ENCODE measurements at regions not wholly inside any gene's neighbourhood (a gene's known extent, or its start where the extent isn't known, plus 50 kb on each side); places are given as distances from the start of the nearest gene placed in this dataset.
A peak's percentile ranks its signal among the peaks of the same experiment; 100 is the strongest.
"Not testable (repeated sequence)": the region's sequence is repeated elsewhere in the genome, so short reads cannot be mapped to it uniquely, and the experiment has no call there.

DNA sequence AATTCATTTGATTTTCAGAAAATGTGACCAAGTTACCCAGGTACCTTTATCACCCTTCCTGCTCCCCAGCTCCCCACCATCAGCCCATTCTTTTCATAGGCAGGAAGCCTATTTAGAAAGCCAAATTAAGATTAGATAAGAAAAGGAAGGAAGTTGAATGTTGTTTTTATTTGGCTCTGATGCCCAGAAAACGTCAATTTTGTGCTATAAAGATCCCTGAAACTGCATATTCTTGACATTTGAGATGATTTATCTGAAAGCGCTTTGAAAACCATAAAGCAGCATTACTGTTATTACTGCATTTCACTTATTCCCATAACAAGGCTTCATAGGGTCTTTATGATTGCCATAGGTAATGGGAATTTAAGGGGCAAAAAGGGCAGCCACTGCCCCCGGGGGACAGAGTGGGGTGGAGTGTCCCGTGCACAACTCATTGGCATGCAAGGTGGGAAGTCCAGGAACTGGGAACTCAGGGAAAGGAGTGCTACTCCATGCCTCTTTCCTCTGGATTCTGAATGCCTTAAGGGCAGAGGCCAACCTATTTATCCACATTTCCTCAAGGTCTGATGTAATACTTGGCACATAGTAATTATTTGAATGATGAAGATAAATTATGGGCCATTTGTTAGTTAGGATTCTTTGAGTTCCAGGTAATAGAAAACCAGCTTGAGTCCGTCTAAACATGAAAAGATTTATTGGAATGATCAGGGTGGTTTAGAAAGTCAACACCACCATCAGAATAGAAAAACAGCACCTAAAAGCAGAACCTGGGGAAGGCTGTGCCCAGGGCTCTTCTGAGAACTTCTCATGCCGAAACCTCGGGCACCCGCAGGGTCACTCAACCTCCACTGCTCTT, 100.6 kb upstream of the ELMO1 start:
- DNase-seq: no peak

DNA sequence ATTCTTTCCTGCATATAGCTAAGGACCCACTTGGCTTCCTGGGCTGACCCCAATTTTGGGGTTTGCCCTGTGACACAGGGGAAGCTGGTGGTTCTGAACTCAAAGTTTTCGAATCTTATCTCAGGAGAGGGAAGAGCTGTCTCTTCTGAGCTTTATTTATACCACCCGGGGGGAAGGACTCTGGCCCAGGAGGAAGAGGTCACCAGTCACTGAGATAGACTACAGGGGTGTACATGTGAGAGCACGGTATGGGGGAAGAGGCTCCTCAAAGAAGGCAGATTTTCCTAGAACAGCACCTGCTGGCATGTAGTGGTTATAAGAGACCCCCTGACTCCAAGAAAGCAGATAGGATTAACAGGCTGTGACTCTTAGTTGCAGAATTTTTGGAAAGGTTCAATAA, 101.8 kb upstream of the ELMO1 start:
- no peak for DNase-seq

DNA sequence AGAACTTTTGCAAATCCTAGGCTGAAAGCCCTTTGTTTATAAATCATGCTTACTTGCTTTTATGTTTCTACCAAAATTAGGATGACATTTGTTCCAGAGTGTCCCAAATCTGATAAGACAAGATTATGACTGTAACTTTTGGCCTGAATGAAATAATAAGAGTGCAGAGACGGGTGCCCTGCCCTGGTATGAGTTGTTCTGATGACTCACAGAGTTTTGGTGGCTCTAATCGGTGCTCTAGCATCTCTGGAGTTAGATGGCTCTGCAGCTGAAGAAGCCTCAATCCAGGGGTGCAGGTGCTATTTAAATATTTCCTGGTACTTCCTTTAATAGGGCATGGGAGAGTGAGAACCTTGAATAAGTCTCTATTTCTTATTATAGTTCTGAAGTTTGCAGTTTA, 102.2 kb upstream of the ELMO1 start:
- DNase-seq: no peak

DNA sequence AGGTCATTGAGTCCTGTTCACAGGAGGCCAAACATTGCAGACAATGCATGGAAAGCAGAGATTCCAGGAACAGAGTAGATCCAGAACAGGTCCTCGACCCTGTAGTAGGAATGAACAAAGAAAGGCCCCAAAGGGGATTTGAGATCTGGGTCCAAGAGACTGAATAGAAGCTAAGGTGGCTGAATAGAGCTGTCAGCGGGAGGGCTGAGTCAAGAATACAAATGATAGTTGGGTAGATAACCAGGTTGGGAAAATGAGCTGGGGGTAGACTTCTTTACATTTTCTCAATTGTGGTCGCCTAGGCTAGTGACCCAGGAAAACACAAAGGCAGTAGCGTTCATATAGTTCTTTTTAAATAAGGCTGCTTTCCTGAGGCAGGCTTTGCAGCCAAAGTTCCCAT, 103.4 kb upstream of the ELMO1 start:
- DNase-seq: no peak

DNA sequence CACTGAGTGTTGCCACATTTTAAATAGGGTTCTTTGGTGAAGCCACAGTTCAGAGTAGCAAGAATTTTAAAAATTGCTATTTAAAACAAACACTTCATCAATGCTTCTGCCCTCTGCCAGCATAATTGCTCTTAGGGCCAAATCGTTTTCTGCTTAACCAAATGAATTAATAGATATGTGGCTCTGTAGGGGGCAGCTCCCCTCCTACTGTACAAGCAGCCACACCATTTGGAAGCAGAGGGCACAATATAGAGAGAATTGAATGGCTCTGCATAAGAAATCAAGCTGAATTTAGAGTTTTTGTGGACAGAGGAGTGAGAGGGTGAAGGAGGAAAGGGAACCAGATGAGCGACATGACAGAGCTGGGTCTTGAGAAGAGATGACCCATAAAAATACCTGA, 103.8 kb upstream of the ELMO1 start:
- DNase-seq: not testable (repeated sequence)

DNA sequence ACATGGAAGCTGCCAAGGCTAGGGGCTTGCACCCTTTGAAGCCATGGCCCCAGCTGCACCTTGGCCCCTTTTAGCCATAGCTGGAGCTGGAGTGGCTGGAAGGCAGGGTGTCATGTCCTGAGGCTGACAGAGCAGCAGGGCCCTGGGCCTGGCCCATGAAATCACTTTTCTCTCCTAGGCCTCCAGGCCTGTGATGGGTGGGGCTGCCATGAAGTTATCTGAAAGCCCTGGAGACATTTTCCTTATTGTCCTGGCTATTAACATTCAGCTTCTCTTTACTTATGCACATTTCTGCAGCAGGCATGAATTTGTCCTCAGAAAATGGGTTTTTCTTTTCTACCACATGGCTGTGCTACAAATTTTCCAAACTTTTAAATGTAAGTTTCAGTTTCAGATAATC, 106.9 kb upstream of the ELMO1 start:
- DNase-seq: no peak

DNA sequence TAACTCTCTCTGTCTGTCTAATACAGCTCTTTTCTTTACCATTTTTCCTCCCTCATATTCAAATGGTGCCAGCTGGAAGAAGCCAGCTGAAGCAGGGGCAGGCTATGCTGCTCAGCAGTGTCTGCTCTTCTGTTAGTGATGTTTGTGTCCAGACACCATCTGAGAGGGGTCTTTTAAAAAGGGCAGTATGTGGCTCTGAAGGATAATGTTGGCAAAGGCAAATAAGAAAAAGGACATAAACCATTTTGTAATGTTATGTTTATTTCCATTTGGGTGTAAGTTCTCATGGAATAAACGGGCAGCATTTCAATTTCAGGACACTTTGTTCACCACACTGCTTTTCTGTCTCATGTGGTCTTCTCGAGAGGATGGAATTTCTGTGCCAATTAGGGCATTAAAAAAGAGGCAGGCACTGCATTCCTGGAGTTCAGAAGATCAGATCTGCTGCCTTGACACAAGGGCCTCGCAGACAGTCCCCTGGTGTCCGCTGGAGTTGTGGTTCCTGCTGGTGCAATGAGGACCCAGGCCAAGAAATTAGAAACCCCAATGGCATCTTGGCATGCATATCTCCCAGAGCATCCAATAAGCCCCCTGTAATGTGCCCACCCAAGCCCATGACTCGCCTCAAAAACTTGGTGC, 109.0 kb upstream of the ELMO1 start:
- DNase-seq: no peak

DNA sequence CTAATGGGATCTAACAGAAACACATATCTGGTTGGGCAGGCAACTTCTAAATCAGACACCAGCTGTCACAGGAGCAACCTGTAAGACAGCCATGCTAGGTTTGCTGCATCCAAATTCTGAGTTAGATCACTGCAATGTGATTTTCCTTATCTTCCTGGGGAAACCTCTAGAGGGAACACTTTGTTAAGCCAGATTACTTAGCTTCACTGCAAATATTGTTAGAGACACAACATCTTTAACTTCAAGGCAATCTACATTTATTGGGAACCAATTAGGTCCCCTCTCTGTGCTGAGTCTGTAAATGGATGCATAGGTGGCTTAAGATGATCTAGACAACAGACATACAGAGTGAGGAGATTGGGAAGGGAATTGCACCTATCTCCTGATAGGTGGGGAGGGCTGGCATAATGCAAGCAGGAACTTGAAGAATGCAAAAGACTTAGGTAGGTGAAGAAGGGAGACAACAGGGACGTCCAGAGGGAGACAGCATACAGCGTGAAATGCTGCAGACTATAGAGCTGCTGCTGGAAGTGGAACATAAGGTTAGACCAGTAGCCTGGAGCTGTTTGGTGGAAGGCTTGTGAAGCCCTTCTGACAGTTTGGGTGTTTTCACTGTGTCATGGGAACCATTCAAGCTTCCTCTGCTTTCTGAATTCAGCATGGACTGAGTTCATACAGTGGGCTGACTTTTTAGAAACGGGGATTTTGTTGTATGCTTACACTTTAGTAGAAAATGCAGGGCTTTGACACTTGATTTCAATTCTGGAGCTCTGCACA, 109.8 kb upstream of the ELMO1 start:
- peak in 1 of 4 experiments; percentile 9 for DNase-seq

DNA sequence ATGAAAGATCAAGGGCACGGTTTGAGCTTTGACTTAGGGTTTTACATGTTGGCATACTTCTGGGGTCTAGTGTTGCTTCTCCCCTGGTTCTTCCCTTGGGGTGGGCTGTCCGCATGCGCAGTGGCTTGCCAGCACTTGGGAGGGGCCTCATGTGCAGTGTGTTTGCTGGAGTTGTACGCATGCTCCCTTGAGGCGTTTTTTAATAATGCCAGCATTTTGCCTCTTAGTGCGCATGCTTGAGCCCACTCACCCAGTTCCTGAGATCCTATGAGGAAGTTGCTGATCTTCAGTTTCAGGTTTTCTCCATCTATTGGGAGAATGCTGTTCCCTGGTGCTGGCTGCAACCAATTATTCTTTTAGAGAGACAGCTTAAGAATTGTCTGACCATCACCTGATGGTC, 113.4 kb upstream of the GPR141 start:
- DNase-seq: no peak

DNA sequence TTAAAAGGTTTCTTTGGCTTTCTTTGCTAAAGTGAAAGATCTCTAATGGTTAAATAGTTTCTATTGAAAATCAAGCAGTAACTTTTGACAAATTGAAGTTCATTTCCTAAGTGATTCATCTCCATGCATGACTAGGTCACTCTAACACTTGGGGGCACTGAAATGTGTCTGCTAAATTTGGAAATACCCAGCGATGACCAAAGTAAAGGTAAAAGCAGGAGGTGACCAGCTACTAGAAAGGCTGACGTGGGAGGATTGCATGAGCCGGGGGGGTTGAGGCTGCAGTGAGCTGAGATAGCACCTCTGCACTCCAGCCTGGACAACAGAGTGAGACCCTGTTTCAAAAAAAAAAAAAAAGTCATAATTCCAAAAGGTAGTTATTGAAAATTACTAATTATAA, 111.8 kb upstream of the GPR141 start:
- peak in 2 of 4 experiments; percentile 15 to 24 for DNase-seq

DNA sequence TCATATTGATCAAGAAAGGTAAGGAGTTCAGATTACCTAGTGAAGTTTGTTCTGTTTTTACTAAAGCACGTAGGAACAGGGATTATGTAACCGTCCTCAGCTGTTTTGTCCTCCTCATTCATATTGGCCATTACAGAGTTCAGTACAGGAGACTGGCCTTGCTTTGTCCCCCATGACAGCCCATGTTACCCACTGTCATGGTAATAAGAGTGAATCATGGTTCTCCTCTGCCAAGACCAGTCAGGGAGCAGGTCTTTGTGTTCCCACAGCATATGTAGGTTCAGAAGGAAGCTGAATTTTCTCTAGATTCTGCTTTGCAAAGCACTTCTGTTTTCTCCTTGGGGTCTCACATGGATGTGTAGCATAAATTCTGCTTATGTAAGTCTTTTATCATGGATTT, 106.2 kb upstream of the GPR141 start:
- DNase-seq: peak; percentile 42 to 73 (median 52)

DNA sequence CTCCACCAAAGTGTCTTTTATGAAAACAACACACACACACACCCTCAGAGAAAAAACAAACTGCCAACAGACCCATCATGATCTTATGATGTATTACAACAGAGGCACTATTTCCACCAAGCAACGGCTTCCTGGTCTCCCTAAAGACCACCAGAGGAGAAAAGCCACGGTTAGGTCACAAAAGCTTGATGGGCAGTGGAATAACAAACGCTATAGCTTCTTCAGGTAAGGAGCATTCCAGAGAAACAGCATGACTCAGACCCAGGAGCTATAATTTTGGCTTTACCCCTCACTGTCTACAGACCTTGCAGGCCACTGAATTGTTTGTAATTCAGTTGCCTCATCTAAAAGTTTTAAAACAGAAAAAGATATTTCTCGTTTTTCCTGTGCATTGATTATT, 105.7 kb upstream of the GPR141 start:
- no peak for DNase-seq

DNA sequence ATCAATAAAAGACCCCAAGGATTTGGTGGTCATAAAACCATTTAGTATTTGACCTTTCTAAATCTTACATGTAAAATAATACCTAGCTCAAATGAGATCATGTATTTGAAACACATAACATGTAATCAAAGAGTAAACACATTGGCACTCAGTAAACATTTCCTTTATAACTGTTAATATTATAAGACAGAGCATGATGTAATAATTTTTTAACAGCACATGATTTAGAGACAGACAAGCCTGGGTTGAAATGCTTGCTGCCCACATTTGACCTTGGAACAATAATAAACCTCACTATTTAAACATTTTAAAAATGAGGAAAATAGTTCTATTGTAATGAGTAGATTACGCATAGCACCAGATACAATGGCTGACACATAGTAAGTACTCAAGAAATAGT, 105.2 kb upstream of the GPR141 start:
- no peak for DNase-seq

DNA sequence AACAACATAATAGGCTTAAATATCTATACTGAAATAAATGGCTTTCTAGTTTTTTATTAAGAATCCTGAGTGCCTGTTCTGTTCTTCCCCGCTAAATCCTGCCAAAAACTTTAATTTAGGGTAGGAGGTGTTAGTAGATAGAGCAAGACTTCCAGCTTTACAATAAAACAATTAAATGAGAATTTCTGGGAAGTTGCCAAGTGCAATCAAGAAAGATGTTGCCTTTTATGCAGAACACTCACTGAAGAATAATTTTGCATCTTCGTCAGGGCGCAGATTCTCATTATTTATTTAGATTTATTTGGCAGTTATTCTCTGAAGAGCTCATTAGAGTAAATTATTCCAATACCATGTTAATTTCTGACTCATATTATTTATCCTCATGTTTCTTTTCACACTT, 103.2 kb upstream of the GPR141 start:
- DNase-seq: no peak

DNA sequence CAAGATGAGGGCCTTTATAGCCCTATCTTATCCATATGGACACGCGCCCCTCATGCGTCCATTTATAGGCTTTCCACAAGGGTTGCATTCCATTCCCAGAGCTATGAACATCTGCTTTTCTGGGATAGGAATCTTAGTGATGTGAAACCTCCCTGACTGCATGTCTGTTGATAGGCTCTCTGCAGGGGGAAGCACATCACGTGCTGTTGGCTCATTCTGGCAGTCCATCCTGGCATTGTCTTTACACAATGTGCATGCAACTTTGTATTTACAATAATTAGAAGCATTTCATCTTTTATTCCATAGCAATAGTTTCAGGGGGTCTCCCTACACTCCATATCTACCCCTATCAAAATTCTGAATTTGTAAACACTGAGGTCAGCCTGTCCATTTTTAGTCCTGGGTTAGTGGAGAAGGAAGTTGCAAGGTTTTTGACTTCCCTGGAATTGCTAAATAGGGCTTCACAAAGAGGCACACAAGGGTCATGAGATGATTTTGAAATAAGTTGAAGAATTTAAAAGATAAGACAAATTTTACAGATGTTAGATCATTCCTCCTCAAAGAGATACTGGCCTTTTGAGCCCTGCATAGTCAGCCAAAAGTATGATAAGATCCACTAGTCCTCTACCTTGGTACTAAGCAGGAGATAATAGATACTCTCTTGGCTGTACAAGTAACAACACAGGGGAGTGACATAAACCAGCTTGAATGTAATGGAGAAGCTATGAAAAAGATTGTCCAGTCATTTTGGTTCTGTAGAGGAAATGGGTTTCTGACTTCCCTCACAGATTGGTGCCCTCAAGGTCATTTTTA, 98.7 kb upstream of the GPR141 start:
- peak; percentile 36 to 74 (median 58) for DNase-seq

DNA sequence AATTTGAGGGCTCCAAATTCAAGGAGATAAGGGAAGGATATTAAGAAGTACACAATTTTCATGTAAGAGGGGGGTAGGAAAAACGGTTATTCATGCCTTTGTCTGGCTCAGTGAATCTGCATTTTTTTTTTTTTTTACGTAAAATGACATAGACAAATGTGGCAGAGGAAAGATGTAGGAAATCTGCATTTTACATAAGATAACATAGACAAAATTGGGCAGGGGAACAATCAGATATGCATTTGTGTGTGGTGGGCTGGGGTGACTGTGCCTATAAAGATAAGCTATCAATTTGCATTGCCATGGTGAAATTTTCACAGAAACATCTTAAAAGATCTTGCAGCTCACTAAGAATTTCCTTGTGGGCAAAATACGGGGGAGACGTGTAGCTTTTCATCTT, 92.7 kb upstream of the GPR141 start:
- DNase-seq: no peak

DNA sequence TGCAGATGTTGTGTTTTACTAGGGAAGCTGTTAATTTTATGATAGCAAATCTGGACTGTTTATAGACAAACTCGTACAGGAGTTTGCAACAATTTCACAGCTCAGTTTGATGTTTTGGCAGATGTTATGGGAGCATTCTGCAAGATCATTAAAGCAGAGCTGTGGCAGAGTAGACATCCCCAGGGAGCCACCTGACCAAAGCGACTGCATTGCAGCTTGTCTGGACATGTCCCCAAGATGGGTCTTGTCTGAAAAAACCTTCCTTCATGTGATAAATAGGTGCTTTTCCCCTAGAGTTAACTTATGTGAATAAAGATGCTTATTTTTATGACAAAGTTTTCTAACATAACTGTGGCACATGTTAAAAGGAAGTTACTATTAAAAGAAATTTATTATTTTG, 91.2 kb upstream of the GPR141 start:
- no peak for DNase-seq

DNA sequence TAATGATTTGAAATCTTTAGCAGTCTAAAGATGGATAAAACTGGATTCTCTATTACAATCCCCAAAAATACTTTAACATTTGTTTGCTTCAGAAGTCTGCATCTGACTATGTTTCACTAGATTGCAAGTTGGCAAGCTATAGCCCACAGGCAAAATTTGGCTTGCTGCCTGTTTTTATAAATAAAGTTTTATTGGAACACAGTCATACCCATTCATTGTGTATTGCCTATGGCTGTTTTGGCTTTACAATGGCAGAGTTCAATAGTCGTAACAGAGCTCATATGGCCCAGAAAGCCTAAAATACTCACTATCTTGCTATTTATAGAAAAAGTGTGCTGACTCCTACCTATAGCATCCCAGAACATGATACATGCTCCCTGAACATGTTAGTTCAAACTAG, 89.0 kb upstream of the GPR141 start:
- DNase-seq: no peak

DNA sequence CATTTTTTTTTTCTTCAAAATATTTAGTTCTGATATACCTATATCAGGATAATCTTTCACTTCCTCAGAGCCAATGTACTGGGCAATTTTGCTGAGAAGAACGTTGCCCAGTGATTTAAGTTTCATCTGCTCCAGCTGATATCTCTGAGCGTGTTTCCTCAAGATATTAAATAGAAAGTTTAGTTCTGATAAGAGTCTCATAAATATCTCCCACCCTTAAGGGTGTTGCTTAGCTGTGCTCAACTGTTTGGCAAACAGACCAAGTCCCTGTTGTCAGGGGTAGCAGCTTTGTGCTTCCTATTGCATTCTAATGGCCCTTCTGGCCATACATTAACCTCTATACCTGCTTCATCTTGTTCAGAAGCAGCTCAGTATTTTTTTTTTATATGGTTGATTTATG, 84.7 kb upstream of the GPR141 start:
- no peak for DNase-seq

DNA sequence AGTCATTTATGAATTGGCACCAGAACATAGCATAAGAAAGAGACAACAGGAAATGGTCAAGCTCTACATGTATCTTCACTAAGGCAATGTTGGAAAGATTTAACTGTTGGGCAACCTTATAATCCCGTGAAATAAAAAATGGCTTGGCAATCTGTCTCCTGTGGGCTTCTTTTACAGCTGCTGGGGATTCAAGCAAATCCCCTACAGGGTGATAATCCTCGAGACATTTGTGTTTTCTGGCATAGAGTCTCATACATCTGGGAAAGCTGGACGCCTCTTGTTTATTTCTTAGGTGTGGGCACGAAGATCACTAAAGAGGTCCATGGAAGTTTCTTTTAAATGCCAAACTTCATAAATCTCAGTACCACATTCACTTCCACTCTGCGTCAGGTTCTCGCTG, 82.2 kb upstream of the GPR141 start:
- no peak for DNase-seq

DNA sequence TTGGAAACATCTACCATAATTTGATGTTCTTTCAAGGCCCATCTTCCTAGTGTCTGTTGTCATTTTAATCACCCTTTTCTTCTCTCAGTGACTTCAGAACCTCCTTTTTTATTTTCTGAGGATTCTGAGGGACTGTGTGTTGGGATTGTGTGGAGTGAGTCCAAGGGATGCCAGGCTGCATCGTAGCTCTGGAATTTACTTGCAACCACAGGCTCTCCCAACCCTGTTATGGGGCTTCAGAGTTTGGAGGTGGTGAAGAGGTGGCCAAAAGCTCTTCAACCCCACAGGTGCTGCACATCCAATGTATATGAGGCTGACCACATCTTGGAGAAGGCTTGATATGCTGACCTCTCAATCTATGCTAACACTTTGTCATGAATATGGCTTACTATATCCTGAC, 79.5 kb upstream of the GPR141 start:
- DNase-seq: no peak

DNA sequence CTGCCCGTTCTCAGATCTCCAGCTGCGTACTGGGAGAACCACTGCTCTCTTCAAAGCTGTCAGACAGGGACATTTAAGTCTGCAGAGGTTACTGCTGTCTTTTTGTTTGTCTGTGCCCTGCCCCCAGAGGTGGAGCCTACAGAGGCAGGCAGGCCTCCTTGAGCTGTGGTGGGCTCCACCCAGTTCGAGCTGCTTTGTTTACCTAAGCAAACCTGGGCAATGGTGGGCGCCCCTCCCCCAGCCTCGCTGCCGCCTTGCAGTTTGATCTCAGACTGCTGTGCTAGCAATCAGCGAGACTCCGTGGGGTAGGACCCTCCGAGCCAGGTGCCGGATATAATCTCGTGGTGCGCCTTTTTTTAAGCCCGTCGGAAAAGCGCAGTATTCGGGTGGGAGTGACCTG, 66.2 kb upstream of the GPR141 start:
- not testable (repeated sequence) for DNase-seq

DNA sequence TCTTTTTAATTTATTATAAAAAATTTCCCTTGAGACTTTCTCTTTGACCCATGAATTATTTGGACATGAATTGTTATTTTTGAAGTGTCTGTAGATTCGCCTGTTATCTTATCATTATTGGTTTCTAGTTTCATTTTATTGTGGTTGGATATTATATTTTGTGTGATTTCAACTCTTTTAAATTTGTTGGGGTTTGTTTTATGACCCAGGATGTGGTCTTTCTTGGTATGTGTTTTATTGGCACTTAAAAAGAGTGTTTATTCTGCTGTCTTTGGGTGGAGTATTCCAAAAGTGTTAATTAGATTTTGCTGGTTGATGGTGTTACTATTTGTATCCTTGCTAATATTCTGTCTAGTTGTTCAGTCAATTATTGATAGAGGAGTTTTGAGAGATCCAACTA, 50.5 kb upstream of the GPR141 start:
- no peak for DNase-seq

All from suppressor macrophage (primary cell).